GM19468 (cell line): ENCODE measurements at regions not wholly inside any gene's neighbourhood (a gene's known extent, or its start where the extent isn't known, plus 50 kb on each side); places are given as distances from the start of the nearest gene placed in this dataset.

Experiments used
- ATAC-seq: cut with Tn5 transposase; IDR thresholded peaks from one replicate; pipeline ENCODE4 v1.9.1; 2021; ENCODE audit warnings: mild to moderate bottlenecking, moderate library complexity, moderate number of reproducible peaks; ENCODE audit not compliant: unreplicated experiment; ENCODE audit errors: extremely low read depth

GRCh38 chr6:81694855-81695254 lies 57.6 kb downstream of the TENT5A start:
- ATAC-seq = no peak

GRCh38 chr6:81694207-81694606 lies 58.3 kb downstream of the TENT5A start:
- no peak for ATAC-seq

GRCh38 chr6:81693266-81693665 lies 59.2 kb downstream of the TENT5A start:
- ATAC-seq = no peak

- ATAC-seq = no peak
These were observed 62.4 kb downstream of the TENT5A start for GRCh38 chr6:81690073-81690472.

GRCh38 chr6:81689580-81689979 lies 62.9 kb downstream of the TENT5A start:
- no peak for ATAC-seq

- no peak for ATAC-seq
These were observed 68.6 kb downstream of the TENT5A start for GRCh38 chr6:81683912-81684311.

- no peak for ATAC-seq
These were observed 69.4 kb downstream of the TENT5A start for GRCh38 chr6:81682858-81683620.

GRCh38 chr6:81682235-81682795 lies 70.2 kb downstream of the TENT5A start:
- ATAC-seq = no peak

GRCh38 chr6:81669445-81669844 lies 83.0 kb downstream of the TENT5A start:
- no peak for ATAC-seq

GRCh38 chr6:81668615-81669047 lies 83.8 kb downstream of the TENT5A start:
- ATAC-seq = no peak

- ATAC-seq = no peak
These were observed 86.0 kb downstream of the TENT5A start for GRCh38 chr6:81666481-81666880.

GRCh38 chr6:81656231-81656630 lies 96.2 kb downstream of the TENT5A start:
- ATAC-seq = no peak

- ATAC-seq = no peak
These were observed 96.8 kb downstream of the TENT5A start for GRCh38 chr6:81655696-81656095.

- ATAC-seq = no peak
These were observed 104.0 kb downstream of the TENT5A start for GRCh38 chr6:81648502-81648901.

GRCh38 chr6:81643156-81643555 lies 109.3 kb downstream of the TENT5A start:
- ATAC-seq = no peak

GRCh38 chr6:81640891-81641290 lies 111.6 kb downstream of the TENT5A start:
- no peak for ATAC-seq

- ATAC-seq = no peak
These were observed 112.4 kb downstream of the TENT5A start for GRCh38 chr6:81640126-81640525.

GRCh38 chr6:81638366-81638765 lies 114.1 kb downstream of the TENT5A start:
- no peak for ATAC-seq

- ATAC-seq = no peak
These were observed 115.4 kb downstream of the TENT5A start for GRCh38 chr6:81636930-81637568.

- ATAC-seq = no peak
These were observed 118.2 kb downstream of the TENT5A start for GRCh38 chr6:81634155-81634880.

GRCh38 chr6:81633391-81633790 lies 119.1 kb downstream of the TENT5A start:
- ATAC-seq = no peak
